ENCODE measurements at regions not wholly inside any gene's neighbourhood (a gene's known extent, or its start where the extent isn't known, plus 50 kb on each side); places are given as distances from the start of the nearest gene placed in this dataset.
"Not testable (repeated sequence)": the region's sequence is repeated elsewhere in the genome, so short reads cannot be mapped to it uniquely, and the experiment has no call there.

DNA sequence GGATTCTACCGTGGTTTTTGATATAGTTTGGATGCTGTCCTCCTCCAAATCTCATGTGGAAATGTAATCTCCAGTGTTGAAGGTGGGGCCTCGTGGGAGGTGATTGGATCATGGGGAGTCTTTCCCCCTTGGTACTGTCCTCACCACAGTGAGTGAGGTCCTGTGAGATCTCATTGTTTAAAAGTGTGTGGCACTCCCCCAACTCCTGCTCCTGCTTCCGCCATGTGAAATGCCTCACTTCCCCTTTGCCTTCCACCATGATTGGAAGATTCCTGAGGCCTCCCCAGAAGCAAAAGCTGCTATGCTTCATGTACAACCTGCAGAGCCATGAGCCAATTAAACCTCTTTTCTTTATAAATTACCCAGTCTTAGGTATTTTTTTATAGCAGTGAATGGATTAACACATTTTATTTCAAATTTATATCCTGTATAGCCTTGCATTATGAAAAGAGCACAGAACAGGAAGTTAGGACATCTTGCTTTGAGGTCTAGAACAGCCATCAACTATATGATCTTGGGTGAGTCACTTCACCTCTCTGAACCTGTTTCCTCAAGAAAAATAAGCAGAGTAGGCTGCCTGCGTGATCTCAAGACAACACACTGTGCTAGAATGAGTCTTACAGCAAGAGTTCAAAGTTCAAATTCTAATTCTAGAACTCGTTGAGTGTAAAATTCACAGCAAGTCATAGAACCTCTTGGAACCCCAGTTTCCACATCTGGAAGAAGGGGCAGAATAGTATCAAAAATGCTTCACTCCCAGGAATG lies 160.9 kb upstream of the EEA1 start:
- in situ Hi-C loops (cut with HindIII; ENCODE audit: low pct_unique_long_range_greater_than_20kb, low sequenced_read_pairs): no loop called here
- no peak for DNase-seq (ENCODE audit: low read depth, low spot score)

DNA sequence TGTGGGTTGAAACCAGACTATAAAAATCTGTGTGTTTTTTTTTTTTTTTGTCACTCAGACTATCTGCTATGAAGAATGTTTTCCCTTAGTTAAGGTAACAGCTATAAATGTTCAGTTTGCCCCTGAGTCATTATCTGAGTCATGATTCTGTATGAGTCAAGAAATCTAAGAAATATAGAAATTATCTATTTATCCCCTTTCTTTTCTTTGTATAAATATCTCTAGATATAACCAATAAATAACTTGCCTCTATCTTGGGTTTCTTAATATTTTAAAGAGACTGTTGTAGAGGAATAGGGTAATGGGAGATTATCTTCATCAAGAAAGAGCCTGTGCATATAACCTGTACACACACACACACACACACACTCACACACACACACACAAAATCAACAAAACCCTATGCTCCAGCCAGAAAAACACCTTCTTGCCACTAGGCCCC lies 161.7 kb upstream of the EEA1 start:
- DNase-seq (ENCODE audit: low read depth, low spot score): no peak
- in situ Hi-C loops (cut with HindIII; ENCODE audit: low pct_unique_long_range_greater_than_20kb, low sequenced_read_pairs): no loop called here

DNA sequence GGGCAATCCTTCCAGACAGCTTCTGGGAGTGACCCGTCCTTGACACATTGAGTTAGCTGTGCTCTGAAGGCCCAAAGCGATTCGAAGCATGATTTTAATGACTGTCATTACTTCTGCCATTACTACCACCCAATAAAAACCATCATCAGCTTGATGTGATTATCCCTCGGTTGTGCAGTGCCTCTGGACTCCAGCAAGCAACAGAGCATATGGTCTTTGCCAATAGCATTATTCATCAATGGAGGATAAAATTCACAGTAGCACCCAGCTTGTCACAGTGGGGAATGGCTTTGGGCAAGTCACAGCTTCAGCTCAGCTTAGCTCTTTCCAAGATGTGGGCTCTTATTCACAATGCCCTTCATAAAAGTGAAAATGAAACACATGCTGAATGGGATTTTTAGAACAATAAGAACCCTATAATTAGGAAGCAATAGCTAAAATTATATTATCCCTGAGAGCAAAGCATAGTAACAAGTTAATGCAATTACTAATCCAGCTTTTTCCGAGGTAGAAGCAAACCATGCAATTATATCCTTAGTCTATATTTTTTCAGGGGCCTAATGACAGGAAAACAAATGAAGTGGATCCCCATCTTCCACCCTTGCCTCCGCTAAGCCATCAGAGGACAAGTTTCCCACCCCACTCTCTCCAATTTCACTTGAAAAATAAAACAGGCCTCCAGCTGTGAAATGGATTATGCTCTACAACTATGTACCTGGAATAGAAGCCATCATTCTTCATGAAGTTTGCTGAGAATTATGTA lies 163.0 kb upstream of the EEA1 start:
- in situ Hi-C loops (cut with HindIII; ENCODE audit: low pct_unique_long_range_greater_than_20kb, low sequenced_read_pairs): no loop called here
- DNase-seq (ENCODE audit: low read depth, low spot score): no peak

DNA sequence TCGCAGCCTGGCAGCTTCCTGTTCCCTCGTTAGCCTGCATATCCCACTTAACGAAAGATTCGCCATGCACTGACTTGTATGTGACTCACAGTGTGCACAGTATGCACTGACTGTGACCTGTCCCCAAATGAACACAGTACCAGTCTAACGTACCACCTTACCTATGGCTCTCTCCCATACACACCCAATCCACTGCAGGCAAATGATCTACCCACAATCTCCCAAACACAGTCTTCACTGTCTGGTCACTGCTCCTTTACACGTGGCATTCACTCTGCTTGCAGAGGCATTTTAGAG lies 163.5 kb upstream of the EEA1 start:
- no peak for DNase-seq (ENCODE audit: low read depth, low spot score)
- in situ Hi-C loops (cut with HindIII; ENCODE audit: low pct_unique_long_range_greater_than_20kb, low sequenced_read_pairs): no loop called here

DNA sequence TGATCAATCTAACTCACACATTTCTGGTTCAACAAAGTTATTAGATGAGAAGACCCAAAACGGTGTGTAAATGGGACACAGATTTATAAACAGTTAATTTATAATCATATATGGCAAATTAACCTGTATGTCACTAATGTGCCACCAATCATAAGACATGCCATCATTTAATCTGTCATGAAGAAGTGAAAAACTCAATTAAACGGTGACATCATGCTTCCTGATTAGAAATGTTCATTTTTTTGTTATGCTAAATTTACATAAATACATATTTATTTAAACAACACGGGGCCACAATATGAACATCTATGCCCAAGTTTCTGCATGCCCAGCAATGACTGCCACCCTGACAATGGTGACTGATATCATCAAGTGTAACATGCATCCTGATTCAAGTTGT lies 164.1 kb upstream of the EEA1 start:
- no peak for DNase-seq (ENCODE audit: low read depth, low spot score)
- in situ Hi-C loops (cut with HindIII; ENCODE audit: low pct_unique_long_range_greater_than_20kb, low sequenced_read_pairs): no loop called here

DNA sequence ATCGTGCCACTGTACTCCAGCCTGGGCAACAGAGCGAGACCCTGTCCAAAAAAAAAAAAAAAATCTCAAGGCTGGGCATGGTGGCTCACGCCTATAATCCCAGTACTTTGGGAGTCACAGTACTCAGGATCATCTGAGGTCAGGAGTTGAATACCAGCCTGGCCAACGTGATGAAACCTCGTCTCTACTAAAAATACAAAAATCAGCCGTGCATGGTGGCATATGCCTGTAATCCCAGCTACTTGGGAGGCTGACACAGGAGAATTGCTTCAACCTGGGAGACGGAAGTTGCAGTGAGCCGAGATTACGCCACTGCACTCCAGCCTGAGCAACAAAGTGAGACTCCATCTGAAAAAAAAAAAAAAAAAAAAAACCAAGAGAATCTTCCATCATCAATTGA lies 165.1 kb upstream of the EEA1 start:
- in situ Hi-C loops (cut with HindIII; ENCODE audit: low pct_unique_long_range_greater_than_20kb, low sequenced_read_pairs); DNase-seq (ENCODE audit: low read depth, low spot score): not testable (repeated sequence)

DNA sequence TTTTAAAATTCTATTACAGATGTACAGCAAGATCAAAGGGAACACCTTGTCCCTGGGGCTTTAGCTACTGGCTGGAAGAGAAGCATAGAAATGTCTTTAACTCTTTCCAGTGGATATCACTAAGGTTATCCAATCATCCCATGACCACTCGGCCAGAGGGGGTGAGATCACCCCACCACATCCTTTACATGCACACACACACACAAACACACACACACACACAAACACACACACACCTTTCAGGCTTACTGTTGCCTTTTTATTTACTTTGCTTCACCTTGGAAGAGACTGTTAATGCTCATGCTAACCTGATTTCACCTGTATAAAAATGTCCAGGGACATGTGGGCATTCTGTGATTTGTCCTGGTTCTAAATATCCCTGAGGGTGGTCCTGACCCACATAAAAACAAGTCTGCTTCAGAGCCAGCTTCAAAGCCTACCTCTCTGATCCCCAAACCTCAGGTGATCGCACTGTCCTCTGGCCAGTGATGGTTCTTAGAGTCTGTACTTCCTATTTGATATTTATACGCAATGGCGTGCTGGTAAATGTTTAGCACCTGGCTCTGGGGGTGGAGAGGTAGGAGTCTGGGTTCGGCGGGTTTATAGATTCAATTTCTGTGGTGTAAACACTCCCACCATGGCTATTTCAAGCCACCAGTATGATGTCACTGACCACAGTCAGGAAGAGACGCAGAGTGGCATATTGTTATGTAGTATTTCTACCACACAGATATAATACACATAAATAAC lies 166.1 kb upstream of the EEA1 start:
- no peak for DNase-seq (ENCODE audit: low read depth, low spot score)
- in situ Hi-C loops (cut with HindIII; ENCODE audit: low pct_unique_long_range_greater_than_20kb, low sequenced_read_pairs): no loop called here

DNA sequence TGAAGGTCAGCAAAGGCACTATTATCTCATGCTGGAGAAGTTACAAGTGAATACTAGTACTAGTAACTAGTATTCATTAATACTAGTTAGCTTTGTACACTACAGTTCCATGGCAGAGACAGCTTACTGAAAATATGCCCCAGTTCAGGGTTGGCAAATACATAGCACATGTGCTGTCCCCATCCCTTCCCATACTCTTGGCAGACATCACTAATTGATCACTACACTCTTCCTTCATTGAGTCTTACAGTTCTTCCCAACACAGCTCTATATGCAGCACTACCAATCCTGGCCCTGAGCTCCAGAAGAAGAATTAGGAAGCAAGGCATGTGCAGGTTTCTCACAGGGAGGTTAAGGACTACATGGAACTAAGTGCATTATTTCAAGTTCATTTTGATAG lies 168.3 kb upstream of the EEA1 start:
- in situ Hi-C loops (cut with HindIII; ENCODE audit: low pct_unique_long_range_greater_than_20kb, low sequenced_read_pairs): no loop called here
- no peak for DNase-seq (ENCODE audit: low read depth, low spot score)

DNA sequence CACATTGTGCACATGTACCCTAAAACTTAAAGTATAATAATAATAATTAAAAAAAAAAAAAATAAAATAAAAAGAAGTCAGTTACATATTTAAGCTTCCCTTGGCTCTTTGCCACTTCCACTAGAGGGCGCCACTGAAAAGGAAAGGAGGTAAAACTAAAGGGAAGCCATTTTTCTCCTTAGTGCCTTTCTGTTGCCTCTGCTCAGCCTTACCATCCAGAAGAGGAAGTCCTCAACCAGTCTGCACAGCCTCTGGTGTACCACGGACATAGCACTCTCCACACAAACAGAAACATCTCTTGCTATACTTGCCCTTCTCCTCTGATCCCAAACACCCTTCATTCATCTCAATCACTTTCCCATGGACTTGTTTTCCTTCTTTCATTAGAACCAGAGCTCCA lies 169.0 kb upstream of the EEA1 start:
- DNase-seq (ENCODE audit: low read depth, low spot score): peak; percentile 76
- in situ Hi-C loops (cut with HindIII; ENCODE audit: low pct_unique_long_range_greater_than_20kb, low sequenced_read_pairs): no loop called here

DNA sequence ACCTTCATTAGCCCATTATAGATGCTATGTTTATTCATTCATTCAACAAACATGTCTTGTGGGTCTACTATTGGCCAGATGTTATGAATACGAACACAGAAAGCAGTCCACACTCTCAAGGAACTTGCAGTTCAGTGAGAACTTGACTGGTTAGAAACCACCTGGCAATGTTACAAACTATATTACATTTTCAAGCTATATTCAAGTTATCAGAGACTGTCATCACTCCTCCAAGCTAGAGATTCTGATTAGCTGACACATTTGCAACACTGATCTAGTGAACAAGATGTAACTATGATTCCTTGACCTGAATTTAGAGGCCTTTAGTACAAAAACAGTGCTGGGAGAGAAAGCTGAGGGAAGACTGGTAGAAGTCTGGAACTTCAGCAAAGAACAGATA lies 170.7 kb upstream of the EEA1 start:
- in situ Hi-C loops (cut with HindIII; ENCODE audit: low pct_unique_long_range_greater_than_20kb, low sequenced_read_pairs): no loop called here
- no peak for DNase-seq (ENCODE audit: low read depth, low spot score)

DNA sequence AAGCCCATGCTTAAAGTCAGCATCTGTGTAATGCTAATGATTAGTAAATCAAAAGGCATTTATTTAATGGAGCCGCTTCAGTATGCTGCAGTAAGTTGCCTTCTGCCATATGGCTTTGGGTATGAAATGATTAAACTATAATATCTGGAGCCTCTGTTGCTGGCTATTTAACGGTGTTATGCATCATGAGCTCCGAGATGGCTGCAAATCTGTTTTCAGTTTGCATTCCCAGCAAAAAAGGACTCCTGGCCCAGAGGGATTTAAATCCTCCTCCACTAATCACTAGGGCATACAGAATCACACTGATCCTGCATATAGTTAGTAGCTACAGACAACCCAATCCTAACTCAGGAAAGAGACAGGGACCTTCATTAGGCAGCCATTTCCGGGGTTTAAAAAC lies 171.5 kb upstream of the EEA1 start:
- DNase-seq (ENCODE audit: low read depth, low spot score): no peak
- in situ Hi-C loops (cut with HindIII; ENCODE audit: low pct_unique_long_range_greater_than_20kb, low sequenced_read_pairs): no loop called here

DNA sequence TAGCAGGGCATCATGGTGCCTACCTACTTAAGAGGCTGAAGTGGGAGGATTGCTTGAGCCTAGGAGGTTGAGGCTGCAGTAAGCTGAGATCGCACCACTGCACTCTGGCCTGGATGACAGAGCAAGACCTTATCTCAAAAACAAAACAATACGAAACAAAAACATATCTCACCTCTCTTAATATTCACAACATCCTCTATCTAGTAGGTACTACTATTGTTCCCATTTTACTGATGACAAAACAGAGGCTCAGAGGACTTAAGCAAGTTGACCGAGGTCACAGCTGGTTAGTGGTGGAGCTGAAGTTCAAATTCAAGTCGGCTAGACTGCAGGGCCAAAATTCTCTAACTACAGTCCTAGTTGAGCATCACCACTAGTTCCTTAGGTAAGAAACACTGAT lies 172.3 kb upstream of the EEA1 start:
- in situ Hi-C loops (cut with HindIII; ENCODE audit: low pct_unique_long_range_greater_than_20kb, low sequenced_read_pairs): no loop called here
- DNase-seq (ENCODE audit: low read depth, low spot score): no peak

DNA sequence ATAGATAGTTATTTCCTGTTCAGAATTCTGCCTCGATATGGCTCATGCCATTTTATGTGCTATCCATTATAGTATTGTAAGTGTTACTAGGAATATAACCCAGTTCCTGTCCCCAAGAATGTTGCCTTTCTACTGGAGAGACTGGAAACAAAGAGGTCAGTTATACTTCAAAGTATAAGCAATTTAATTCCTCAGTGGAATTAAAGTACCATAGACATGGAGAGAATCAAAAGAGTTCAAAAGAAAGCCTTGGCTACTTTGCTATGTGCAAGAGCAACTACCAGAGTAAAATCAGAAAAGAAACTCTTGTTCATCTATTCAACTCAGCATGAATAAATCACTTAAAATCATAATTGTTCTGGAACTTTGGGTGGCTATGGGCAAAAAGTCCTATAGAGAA lies 173.2 kb upstream of the EEA1 start:
- in situ Hi-C loops (cut with HindIII; ENCODE audit: low pct_unique_long_range_greater_than_20kb, low sequenced_read_pairs): no loop called here
- DNase-seq (ENCODE audit: low read depth, low spot score): peak; percentile 80

DNA sequence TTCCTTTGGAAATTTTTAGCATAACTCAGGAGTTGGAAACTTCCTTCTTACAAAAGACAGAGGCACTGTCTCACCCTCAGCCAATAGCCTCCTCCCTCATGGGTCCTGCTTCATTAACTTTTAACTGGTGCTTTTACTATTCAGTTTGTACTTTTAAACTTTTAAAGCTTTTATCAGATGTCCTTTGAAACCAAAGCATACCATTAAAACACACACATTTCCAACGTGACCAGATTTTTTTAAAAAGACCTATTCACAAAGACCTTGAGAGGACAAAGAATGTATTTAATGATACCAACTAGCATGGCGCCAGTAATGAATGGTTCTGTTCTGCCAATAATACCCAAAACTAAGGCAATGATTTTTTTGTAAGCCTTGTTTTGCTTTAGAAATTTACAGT lies 173.6 kb upstream of the EEA1 start:
- in situ Hi-C loops (cut with HindIII; ENCODE audit: low pct_unique_long_range_greater_than_20kb, low sequenced_read_pairs): no loop called here
- peak; percentile 95 for DNase-seq (ENCODE audit: low read depth, low spot score)

DNA sequence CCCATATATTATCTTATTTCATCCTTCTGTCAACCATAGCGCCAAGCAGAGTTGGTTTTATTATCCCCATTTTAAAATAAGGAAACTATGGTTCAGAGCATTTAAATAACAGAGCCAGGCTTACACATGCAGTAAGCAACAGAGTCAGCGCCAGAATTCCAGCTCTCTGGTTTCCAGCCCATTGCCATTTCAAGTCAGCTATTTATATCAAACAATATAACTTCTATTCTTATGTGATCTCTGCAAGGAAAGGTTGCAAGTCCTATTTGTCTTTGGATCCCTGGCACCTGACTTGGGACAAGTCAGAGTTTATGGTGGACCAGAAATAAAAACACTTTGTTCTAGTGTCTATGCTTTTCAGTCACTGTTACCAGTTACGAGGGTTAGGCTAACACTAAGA lies 174.1 kb upstream of the EEA1 start:
- DNase-seq (ENCODE audit: low read depth, low spot score): peak; percentile 86
- in situ Hi-C loops (cut with HindIII; ENCODE audit: low pct_unique_long_range_greater_than_20kb, low sequenced_read_pairs): no loop called here

DNA sequence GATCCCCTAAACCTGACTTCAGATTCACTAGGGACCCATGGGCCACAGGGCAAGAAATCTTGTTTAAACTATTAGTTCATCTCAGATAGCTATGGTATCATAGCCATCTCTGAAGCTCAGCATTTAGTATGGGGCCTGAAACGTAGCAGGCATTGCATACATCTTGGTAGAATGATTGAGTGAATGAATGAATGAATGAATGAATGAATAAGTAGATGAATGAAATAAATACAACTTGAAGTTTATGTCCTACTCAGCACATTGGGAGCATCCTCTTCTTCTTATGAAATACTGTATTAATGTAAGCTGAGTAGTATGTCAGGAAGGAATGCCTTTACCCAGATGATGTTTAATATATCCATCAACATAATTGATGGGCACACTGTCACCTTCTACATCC lies 175.4 kb upstream of the EEA1 start:
- DNase-seq (ENCODE audit: low read depth, low spot score): no peak
- in situ Hi-C loops (cut with HindIII; ENCODE audit: low pct_unique_long_range_greater_than_20kb, low sequenced_read_pairs): no loop called here

DNA sequence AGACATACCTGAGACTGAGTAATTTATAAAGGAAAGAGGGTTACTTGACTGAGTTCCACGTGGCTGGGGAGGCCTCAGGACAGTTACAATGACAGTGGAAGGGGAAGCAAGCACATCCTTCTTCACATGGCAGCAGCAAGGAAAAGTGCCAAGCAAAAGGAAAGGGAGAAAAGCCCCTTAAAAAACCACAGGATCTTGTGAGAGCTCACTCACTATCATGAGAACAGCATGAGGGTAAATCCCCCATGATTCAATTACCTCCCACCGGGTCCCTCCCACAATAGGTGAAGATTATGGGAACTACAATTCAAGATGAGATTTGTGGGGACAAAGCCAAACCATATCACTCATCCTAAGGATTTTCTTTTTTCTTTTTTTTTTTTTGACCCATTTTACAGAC lies 177.8 kb upstream of the EEA1 start:
- peak; percentile 64 for DNase-seq (ENCODE audit: low read depth, low spot score)
- in situ Hi-C loops (cut with HindIII; ENCODE audit: low pct_unique_long_range_greater_than_20kb, low sequenced_read_pairs): no loop called here

DNA sequence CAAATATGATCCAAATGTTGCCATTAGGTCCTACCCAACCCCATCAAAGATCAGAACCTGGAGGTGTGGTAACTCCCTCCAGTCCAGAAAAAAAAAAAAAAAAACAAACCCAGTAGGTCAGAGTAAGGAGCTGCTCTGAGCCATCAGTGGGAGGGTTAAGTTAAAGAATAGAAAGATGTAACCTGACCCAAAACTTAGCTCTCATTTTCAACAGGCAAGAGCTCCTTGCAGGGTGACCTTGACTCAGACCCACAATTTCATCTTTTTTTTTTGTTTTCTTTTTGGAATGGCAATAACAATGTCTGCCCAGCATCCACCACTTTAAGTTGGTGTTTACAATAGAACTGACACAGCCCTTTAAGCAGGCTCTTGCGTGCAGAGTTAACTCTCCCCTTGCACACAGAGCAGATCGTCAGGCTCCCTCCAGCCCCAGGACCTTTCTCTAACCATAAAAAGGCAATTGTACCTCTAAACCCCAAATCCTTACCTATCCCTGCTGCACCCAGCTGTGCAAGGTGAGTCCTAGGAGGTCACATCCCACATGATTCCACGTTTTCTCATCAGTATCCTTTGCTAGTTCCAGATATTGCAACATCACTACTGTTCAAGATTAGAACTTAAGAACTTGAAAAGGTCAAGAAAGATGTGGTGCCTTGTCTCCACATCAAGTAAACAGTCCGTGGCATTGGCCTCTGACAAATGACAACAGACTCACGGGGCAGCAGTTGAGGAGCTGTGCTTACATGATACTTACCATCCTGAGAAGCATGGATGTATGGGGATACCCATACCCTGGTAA lies 178.6 kb upstream of the EEA1 start:
- no peak for DNase-seq (ENCODE audit: low read depth, low spot score)
- in situ Hi-C loops (cut with HindIII; ENCODE audit: low pct_unique_long_range_greater_than_20kb, low sequenced_read_pairs): no loop called here

Data from SK-MEL-5 (cell line).